ENCODE measurements at regions not wholly inside any gene's neighbourhood (a gene's known extent, or its start where the extent isn't known, plus 50 kb on each side); places are given as distances from the start of the nearest gene placed in this dataset.

GRCh38 chr6:120395784-120396183, 938.5 kb downstream of the TBC1D32 start (continued):
- TF ChIP-seq EZH2 (IDR thresholded peaks at IDR 0.05; ENCODE audit: low read depth, unreplicated experiment): no peak
- TF ChIP-seq CTCF (conservative IDR thresholded peaks at IDR 0.05; ENCODE audit: low read depth in 2 of 2): no peak
- no peak for TF ChIP-seq EZH2phosphoT487 (IDR thresholded peaks at IDR 0.05; ENCODE audit: unreplicated experiment)
- TF ChIP-seq POLR2AphosphoS5 (IDR thresholded peaks at IDR 0.05; ENCODE audit: low read depth): no peak
- no peak for TF ChIP-seq ETS1 (IDR thresholded peaks at IDR 0.05)
- no peak for TF ChIP-seq NANOG (IDR thresholded peaks at IDR 0.05; ENCODE audit: borderline replicate concordance)
- TF ChIP-seq CREB1 (CRISPR knock-in tag; IDR thresholded peaks at IDR 0.05; ENCODE audit: low read depth): no peak

GRCh38 chr6:120395330-120395729, 939.0 kb downstream of the TBC1D32 start:
- TF ChIP-seq EZH2phosphoT487 (IDR thresholded peaks at IDR 0.05; ENCODE audit: unreplicated experiment) (no peak), ZNF114 (CRISPR knock-in tag; IDR thresholded peaks at IDR 0.05) (no peak)
- no peak overlapping the region for H3K27ac Mint-ChIP-seq
- ATAC-seq: no peak

GRCh38 chr6:120392941-120393340, 941.3 kb downstream of the TBC1D32 start:
- Histone ChIP-seq H3F3A (replicated peaks; ENCODE audit: low read depth) (no peaks in the 10 kb centered on the region), H3K27ac (ENCODE audit: low read depth) (no peak overlapping the region), H3K9me2 (ENCODE audit: insufficient read depth) (no peaks in the 10 kb centered on the region), H3K79me2 (replicated peaks; ENCODE audit: insufficient read depth) (no peaks in the 10 kb centered on the region), H3K4me1 (ENCODE audit: insufficient read depth) (no peaks in the 10 kb centered on the region), H3K36me3 (ENCODE audit: insufficient read depth) (no peaks in the 10 kb centered on the region), H3K4me2 (no peak overlapping the region), H3K4me3 (no peak overlapping the region), H2AFZ (no peak overlapping the region), H4K20me1 (replicated peaks; ENCODE audit: insufficient read depth) (no peaks in the 10 kb centered on the region), H3K27me3 (ENCODE audit: insufficient read depth) (no peaks in the 10 kb centered on the region)
- no peaks in the 10 kb centered on the region for H3K36me3 Mint-ChIP-seq (ENCODE audit: low read depth)
- H3K27me3 Mint-ChIP-seq (ENCODE audit: insufficient read depth, low read depth, poor library complexity): no peaks in the 10 kb centered on the region
- no peak overlapping the region for H3K27ac Mint-ChIP-seq
- H3K4me3 Mint-ChIP-seq: no peak overlapping the region
- no peak for ATAC-seq
- H3K9me3 Mint-ChIP-seq: no peaks in the 10 kb centered on the region
- DNase-seq (ENCODE audit: low spot score): no peak
- no peaks in the 10 kb centered on the region for H3K4me1 Mint-ChIP-seq
- TF ChIP-seq ZNF462 (CRISPR knock-in tag; IDR thresholded peaks at IDR 0.05) (no peak), STAT1 (IDR thresholded peaks at IDR 0.05; ENCODE audit: unreplicated experiment) (no peak), CTCF (conservative IDR thresholded peaks at IDR 0.05; ENCODE audit: low read depth in 2 of 2) (no peak)

More at GRCh38 chr6:120395330-120395729, 939.0 kb downstream of the TBC1D32 start:
- H3K27me3 Mint-ChIP-seq (ENCODE audit: insufficient read depth, low read depth, poor library complexity): no peaks in the 10 kb centered on the region
- H3K4me3 Mint-ChIP-seq: no peak overlapping the region
- Histone ChIP-seq H3K79me2 (replicated peaks; ENCODE audit: insufficient read depth) (no peaks in the 10 kb centered on the region), H3K9me2 (ENCODE audit: insufficient read depth) (no peaks in the 10 kb centered on the region), H3K4me1 (ENCODE audit: insufficient read depth) (no peaks in the 10 kb centered on the region), H3K27ac (ENCODE audit: low read depth) (no peak overlapping the region), H2AFZ (no peak overlapping the region), H3K27me3 (ENCODE audit: insufficient read depth) (no peaks in the 10 kb centered on the region), H3K4me2 (no peak overlapping the region), H4K20me1 (replicated peaks; ENCODE audit: insufficient read depth) (no peaks in the 10 kb centered on the region), H3K4me3 (no peak overlapping the region), H3K36me3 (ENCODE audit: insufficient read depth) (no peaks in the 10 kb centered on the region), H3F3A (replicated peaks; ENCODE audit: low read depth) (no peaks in the 10 kb centered on the region)
- H3K36me3 Mint-ChIP-seq (ENCODE audit: low read depth): no peaks in the 10 kb centered on the region
- H3K4me1 Mint-ChIP-seq: no peaks in the 10 kb centered on the region
- no peaks in the 10 kb centered on the region for H3K9me3 Mint-ChIP-seq
- DNase-seq (ENCODE audit: low spot score): no peak
